BE2C (cell line): ENCODE measurements at regions not wholly inside any gene's neighbourhood (a gene's known extent, or its start where the extent isn't known, plus 50 kb on each side); places are given as distances from the start of the nearest gene placed in this dataset.

Source experiments
- DNase-seq: peaks from one replicate; pipeline ENCODE4 v3.0.0-alpha.2; 2020
- H3K27me3 ChIP-seq: fragments of 250-450 bp; sonication (Bioruptor Pico); 2 replicates; pipeline ENCODE4 v1.5.1; 2020; ENCODE audit warnings: mild to moderate bottlenecking
- H3K36me3 ChIP-seq: fragments of 250-450 bp; sonication (Bioruptor Pico); 2 replicates; pipeline ENCODE4 v1.5.1; 2020; ENCODE audit warnings: mild to moderate bottlenecking
- H3K4me1 ChIP-seq: fragments of 250-450 bp; sonication (Bioruptor Pico); 2 replicates; pipeline ENCODE4 v1.5.1; 2020
- H3K4me3 ChIP-seq: 2 replicates; pipeline ENCODE4 v1.5.1; 2011; ENCODE audit warnings: low read depth, low read length
- H3K9me3 ChIP-seq: fragments of 250-450 bp; sonication (Bioruptor Pico); 2 replicates; pipeline ENCODE4 v1.5.1; 2020
- TF ChIP-seq, protein P1 (sequence below): IDR thresholded peaks from 2 replicates; pipeline ENCODE4 v1.5.1; 2012; ENCODE audit warnings: mild to moderate bottlenecking, low read depth, low read length

DNA sequence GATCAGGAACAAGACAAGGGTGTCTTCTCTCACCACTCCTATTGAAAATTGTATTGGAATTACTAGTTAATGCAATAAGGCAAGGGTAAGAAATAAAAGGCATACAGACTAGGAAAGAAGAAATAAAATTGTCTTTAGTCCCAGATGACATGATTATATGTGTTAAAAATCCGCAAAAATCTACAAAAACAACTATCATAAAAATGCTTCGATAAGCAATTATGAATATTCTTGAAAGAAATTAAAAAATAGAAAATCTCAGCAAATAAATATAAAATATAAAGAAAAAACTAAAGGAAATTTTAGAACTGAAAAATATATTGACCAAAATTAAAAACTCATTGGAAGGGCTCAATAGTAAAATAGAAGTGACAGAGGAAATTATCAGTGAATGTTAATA is 243.3 kb downstream of the ZNF674 start:
- Histone ChIP-seq H3K27me3 (no peaks in the 10 kb centered on the region), H3K4me1 (no peaks in the 10 kb centered on the region), H3K9me3 (no peaks in the 10 kb centered on the region), H3K36me3 (no peaks in the 10 kb centered on the region), H3K4me3 (no peak overlapping the region)
- no peak for DNase-seq
- TF ChIP-seq, protein P1, sequence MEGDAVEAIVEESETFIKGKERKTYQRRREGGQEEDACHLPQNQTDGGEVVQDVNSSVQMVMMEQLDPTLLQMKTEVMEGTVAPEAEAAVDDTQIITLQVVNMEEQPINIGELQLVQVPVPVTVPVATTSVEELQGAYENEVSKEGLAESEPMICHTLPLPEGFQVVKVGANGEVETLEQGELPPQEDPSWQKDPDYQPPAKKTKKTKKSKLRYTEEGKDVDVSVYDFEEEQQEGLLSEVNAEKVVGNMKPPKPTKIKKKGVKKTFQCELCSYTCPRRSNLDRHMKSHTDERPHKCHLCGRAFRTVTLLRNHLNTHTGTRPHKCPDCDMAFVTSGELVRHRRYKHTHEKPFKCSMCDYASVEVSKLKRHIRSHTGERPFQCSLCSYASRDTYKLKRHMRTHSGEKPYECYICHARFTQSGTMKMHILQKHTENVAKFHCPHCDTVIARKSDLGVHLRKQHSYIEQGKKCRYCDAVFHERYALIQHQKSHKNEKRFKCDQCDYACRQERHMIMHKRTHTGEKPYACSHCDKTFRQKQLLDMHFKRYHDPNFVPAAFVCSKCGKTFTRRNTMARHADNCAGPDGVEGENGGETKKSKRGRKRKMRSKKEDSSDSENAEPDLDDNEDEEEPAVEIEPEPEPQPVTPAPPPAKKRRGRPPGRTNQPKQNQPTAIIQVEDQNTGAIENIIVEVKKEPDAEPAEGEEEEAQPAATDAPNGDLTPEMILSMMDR = no peak

DNA sequence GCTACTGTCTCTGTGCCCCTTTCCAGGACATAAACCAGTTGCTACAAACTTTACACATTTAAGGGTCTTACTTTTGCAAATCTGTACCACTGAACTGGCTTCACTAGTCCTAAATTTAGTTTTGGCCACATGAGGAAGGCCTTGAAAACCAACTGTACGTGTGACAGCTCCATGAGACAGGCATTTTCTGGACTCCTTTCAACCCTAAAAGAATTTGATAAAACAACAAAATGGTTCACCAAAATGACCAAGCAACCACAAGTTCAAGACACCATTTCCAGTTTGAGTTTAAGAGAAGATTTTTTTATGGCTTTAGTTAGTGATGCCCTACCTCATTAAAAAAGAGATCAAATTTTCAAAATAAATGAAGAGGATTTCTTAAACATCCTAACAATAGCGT is 246.4 kb downstream of the ZNF674 start:
- Histone ChIP-seq H3K9me3 (no peaks in the 10 kb centered on the region), H3K27me3 (no peaks in the 10 kb centered on the region), H3K4me1 (no peaks in the 10 kb centered on the region), H3K36me3 (no peaks in the 10 kb centered on the region), H3K4me3 (no peak overlapping the region)
- DNase-seq = no peak
- TF ChIP-seq, protein P1 = no peak

DNA sequence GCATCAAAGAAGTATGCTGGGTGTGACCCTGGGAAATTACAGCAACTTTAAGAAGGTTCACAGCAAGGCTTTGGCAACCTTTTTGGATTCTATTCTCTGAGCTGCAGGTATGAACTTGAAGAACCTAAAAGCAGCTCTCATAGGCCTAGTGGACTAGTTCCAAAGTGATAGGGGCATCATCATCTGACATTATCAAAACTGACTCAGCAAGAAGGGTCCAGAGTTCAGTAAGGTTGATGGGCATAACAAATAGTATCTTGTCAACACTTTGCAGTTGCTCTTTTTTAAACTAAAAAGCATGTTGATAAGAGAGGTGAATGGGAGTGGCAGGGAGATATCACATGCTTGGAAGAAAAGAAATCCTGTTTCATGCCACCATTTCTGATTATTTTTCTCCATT is 249.3 kb downstream of the ZNF674 start:
- DNase-seq = no peak
- Histone ChIP-seq H3K27me3 (no peaks in the 10 kb centered on the region), H3K4me1 (no peaks in the 10 kb centered on the region), H3K36me3 (no peaks in the 10 kb centered on the region), H3K4me3 (no peak overlapping the region), H3K9me3 (no peaks in the 10 kb centered on the region)
- TF ChIP-seq, protein P1 = no peak

DNA sequence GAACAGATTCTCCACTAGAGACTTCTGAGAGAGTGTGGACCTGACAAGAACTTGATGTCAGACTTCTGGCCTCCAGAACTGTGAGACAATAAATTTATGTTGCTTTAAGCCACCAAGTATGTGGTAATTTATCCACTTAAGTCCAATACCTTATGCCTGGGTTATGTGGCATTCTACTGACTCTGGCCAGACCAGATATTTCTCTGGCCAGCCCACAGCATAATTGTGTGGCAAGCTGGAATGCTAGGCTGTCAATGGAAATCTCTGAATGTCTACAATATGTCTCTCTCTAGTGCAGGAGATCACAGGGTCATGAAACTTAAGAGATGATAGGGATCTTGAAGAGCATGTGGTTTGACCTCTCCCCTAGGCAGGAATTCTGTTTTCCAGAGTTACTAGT is 251.0 kb downstream of the ZNF674 start:
- Histone ChIP-seq H3K4me3 (no peak overlapping the region), H3K9me3 (no peaks in the 10 kb centered on the region), H3K27me3 (no peaks in the 10 kb centered on the region), H3K4me1 (no peaks in the 10 kb centered on the region), H3K36me3 (no peaks in the 10 kb centered on the region)
- TF ChIP-seq, protein P1 = no peak
- no peak for DNase-seq

DNA sequence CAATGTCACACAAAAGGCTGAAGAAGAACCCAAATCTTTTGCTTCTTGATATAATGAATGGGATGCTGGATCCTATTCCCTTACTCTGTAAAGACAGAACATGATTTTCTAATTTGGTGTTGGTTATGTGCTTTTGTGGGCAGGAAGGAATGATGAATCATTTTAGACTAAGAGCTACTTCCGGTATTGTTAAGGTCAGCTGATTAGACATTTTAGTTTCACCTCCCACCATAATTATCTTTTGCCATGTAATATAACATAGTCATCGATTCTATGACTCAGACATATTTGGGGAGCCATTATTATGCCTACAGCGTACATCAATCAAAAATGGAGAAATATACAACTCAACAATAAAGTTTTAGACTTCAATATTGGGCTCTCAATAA is 265.3 kb downstream of the ZNF674 start:
- no peaks in the 10 kb centered on the region for H3K4me1 ChIP-seq
- no peak overlapping the region for H3K4me3 ChIP-seq
- no peak for DNase-seq
- TF ChIP-seq, protein P1 = no peak
- no peaks in the 10 kb centered on the region for H3K9me3 ChIP-seq
- H3K36me3 ChIP-seq = no peaks in the 10 kb centered on the region
- H3K27me3 ChIP-seq = no peaks in the 10 kb centered on the region

DNA sequence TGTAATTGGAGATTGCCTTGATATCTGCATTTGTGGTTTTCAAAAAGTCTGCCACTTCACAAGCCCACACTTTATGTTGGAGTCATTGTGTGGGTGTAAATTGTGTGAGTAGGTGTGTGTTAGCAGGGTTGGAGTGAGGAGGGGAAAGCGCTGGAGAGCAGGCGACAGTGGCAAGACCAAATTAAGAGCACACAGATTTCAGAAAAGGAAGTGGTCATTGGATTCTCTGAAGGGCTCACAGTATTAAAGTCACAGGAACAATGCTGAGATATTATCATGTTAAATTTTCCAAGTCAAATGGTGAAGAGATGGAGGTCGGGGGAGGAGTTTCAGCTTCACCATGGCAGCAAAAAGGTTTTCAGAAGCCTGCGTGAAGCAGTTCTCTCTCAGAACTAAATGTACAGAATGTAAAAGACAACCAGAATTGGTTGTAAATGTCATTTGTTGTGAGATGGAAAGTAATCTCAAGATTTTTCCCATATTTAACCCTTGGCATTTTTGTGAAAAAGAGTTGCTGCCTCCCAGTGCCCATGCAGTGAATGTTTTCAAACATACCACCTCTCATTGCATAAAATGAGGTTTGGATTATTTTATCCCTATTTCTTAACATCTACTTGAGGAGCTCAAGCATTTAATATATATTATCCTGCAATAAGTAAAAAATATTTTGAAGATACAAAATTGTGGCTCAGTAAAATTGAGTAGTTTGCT is 265.9 kb downstream of the ZNF674 start:
- Histone ChIP-seq H3K9me3 (no peaks in the 10 kb centered on the region), H3K4me3 (no peak overlapping the region), H3K4me1 (no peaks in the 10 kb centered on the region), H3K36me3 (no peaks in the 10 kb centered on the region), H3K27me3 (no peaks in the 10 kb centered on the region)
- TF ChIP-seq, protein P1 = no peak
- DNase-seq = no peak
